Thoracic aorta (tissue), 2 donors: ENCODE measurements at regions not wholly inside any gene's neighbourhood (a gene's known extent, or its start where the extent isn't known, plus 50 kb on each side); places are given as distances from the start of the nearest gene placed in this dataset.

Experiments
- ATAC-seq: fragments of 150-250 bp; one replicate; pipeline ENCODE4 v1.8.0; 2017; ENCODE audit warnings: low read depth; ENCODE audit not compliant: insufficient number of reproducible peaks, low FRiP score
- DNase-seq: peaks from one replicate; pipeline ENCODE4 v3.0.0-alpha.2; 2020; ENCODE audit warnings: low spot score
- H3K27ac ChIP-seq, 2 donors: fragments of 200-600 bp; sonication (generic); 1 replicate in 1 of 2; 2 replicates in 1 of 2; pipeline ENCODE4 v1.5.1; 2016; ENCODE audit warnings: mild to moderate bottlenecking in 2 of 2, moderate library complexity in 2 of 2
- H3K27me3 ChIP-seq: fragments of 200-600 bp; sonication (generic); replicated peaks from 2 replicates; pipeline ENCODE4 v1.6.0; 2016; ENCODE audit warnings: mild to moderate bottlenecking; ENCODE audit not compliant: insufficient read depth
- H3K36me3 ChIP-seq: fragments of 200-600 bp; sonication (generic); one replicate; pipeline ENCODE4 v1.5.1; 2016
- H3K4me1 ChIP-seq, 2 donors: fragments of 200-600 bp; sonication (generic); 1 replicate in 1 of 2; 2 replicates in 1 of 2; pipeline versions ENCODE4 v1.5.1 to v1.6.0; 2016; ENCODE audit warnings: low read depth in 2 of 2, mild to moderate bottlenecking in 1 of 2; ENCODE audit not compliant: control insufficient read depth in 1 of 2
- H3K4me3 ChIP-seq: fragments of 200-600 bp; sonication (generic); 2 replicates; pipeline ENCODE4 v1.5.1; 2016; ENCODE audit warnings: mild to moderate bottlenecking
- H3K9me3 ChIP-seq: fragments of 200-600 bp; sonication (generic); 2 replicates; pipeline ENCODE4 v1.5.1; 2016
- TF ChIP-seq, protein P1 (sequence below): fragments of 200-600 bp; sonication (generic); IDR thresholded peaks from one replicate; pipeline ENCODE4 v1.5.1; 2019; ENCODE audit warnings: antibody characterized with exemption

DNA sequence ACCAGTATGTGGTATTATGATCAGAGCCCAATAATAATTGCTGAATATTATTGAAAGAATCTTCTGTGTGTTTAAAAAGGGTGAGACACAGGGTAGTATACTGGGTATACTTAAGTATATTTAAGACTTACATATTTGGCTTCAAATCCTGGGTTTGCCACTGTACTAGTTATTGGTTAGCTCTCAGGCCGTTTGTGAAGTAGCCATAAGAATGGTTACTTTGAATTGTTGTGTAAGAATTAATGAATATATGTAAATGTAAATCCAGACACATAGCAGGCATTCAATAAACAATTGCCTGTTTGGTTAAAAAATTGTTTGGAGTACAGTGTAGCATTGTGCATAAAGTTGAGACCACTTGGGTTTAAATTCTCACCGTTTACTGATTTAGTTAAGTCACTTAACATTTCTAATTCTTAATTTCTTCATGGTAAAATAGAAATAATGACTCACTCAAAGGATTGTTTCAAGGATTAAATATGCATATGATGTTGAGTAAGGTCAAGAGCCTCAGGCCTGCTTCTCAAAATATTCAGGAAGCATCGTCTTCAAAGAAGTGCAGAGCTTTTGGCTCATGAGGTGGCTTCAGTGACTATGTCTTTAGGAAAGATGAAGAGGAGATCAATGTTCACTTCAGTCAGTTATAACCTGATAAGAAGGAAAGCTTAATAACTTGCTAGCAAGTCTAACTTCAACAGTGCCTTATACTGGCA, 207.9 kb upstream of the NT5C1B start:
- no peak for DNase-seq
- Histone ChIP-seq H3K4me3 (no peak overlapping the region), H3K27me3 (no peaks in the 10 kb centered on the region), H3K4me1 (peaks cover 0 to 4% of the 10 kb centered on the region in 2 donors), H3K9me3 (no peaks in the 10 kb centered on the region), H3K27ac (no peak overlapping the region), H3K36me3 (no peaks in the 10 kb centered on the region)
- TF ChIP-seq, protein P1, sequence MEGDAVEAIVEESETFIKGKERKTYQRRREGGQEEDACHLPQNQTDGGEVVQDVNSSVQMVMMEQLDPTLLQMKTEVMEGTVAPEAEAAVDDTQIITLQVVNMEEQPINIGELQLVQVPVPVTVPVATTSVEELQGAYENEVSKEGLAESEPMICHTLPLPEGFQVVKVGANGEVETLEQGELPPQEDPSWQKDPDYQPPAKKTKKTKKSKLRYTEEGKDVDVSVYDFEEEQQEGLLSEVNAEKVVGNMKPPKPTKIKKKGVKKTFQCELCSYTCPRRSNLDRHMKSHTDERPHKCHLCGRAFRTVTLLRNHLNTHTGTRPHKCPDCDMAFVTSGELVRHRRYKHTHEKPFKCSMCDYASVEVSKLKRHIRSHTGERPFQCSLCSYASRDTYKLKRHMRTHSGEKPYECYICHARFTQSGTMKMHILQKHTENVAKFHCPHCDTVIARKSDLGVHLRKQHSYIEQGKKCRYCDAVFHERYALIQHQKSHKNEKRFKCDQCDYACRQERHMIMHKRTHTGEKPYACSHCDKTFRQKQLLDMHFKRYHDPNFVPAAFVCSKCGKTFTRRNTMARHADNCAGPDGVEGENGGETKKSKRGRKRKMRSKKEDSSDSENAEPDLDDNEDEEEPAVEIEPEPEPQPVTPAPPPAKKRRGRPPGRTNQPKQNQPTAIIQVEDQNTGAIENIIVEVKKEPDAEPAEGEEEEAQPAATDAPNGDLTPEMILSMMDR: no peak
- no peak for ATAC-seq

DNA sequence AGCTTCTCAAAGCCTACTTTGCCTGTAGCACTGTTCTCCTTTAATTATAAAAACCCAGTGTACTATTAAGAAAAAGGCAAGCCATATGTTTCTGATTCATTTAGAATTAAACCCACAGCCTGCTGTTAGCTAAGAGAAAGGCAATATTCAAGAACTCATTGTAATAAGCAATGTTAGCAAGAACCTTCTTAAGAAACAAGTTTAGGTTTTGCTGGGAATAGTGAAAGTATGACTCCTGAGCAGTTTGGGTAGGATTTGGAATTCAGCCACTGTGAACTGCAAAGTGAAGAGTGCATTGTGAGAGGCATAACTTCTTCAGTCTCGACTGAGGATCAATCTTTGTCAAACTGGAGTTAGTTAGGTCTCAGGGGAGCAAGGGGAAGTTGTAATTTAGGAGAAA, 206.5 kb upstream of the NT5C1B start:
- TF ChIP-seq, protein P1: no peak
- ATAC-seq (no peak), DNase-seq (no peak)
- Histone ChIP-seq H3K27me3 (no peaks in the 10 kb centered on the region), H3K9me3 (no peaks in the 10 kb centered on the region), H3K4me3 (no peak overlapping the region), H3K36me3 (no peaks in the 10 kb centered on the region), H3K4me1 (peaks cover 0 to 10% of the 10 kb centered on the region in 2 donors), H3K27ac (no peak overlapping the region)

DNA sequence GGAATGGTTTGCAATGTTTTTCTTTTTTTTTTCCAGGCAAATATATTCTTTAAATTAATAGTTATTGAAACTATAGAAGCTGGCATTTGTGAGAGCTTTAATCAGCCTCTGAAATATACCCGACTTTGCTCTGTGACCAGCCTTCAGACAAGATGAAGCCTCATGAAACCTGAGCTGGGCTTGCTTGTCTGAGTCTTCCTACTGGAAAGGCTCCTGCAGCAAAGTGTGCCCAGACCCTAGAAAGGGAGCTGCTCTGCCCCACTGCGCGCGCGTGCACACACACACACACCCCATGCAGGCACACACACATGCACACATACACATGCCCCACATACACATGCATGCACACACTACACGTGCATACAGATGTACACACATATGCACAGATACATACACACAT, 203.3 kb upstream of the NT5C1B start:
- DNase-seq (no peak), ATAC-seq (no peak)
- no peaks in the 10 kb centered on the region for H3K27me3 ChIP-seq
- H3K36me3 ChIP-seq: no peaks in the 10 kb centered on the region
- H3K4me1 ChIP-seq: peaks cover 0 to 10% of the 10 kb centered on the region in 2 donors
- TF ChIP-seq, protein P1: no peak
- H3K9me3 ChIP-seq: no peaks in the 10 kb centered on the region
- H3K27ac ChIP-seq: no peak overlapping the region
- H3K4me3 ChIP-seq: no peak overlapping the region

DNA sequence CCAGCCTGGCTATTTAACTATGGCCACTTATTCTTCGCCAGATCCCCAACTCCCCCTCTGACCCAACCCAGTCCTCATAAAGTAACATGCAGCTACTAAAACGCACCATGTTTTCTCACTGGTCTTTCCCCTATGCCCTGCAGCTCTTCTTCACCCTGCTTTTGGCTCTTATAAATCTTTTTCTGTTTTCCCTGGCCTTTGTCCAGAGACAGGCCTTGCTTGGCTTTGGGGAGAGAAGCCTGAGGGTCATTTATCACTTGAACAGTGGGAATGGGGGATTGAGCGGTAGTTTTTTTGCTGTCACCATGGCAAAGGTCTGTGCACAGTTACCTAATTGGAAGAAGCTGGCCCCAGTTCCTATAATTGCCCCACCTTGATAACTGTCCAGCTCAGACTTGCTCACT, 202.9 kb upstream of the NT5C1B start:
- DNase-seq: no peak
- ATAC-seq: no peak
- Histone ChIP-seq H3K27ac (no peak overlapping the region), H3K36me3 (no peaks in the 10 kb centered on the region), H3K4me3 (no peak overlapping the region), H3K9me3 (no peaks in the 10 kb centered on the region), H3K4me1 (peaks cover 0 to 10% of the 10 kb centered on the region in 2 donors), H3K27me3 (no peaks in the 10 kb centered on the region)
- TF ChIP-seq, protein P1: no peak

DNA sequence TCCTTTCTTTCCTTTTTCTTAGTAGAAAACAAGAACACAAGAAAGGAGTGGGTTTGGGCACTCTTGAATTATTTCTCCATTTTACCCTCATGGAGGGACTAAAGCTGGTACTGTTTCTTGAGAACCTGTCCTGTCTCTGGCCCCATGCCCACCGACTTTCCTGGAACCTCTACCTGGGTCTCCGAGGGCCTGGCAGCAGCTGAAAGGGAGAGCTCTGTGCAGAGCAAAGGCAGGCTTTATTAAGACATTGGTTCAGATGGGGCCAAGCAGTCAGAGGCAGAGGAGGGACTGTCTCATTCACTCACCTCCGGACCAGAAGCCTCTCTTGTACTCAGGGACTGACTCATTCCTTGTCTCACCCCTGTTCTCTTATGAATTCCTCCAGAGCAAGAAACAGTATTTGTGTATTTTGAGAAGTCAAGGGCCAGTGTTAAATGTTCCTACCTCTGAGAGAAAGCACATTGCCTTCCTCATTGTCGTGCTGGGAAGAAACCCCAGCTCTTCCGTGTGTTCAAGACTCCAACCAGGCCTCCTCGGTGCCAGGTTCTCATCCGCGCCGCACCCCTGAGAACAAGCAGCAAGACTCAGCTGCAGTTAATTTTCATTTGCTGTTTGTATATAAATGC, 201.9 kb upstream of the NT5C1B start:
- ATAC-seq (no peak), DNase-seq (no peak)
- Histone ChIP-seq H3K36me3 (no peaks in the 10 kb centered on the region), H3K27me3 (no peaks in the 10 kb centered on the region), H3K9me3 (no peaks in the 10 kb centered on the region), H3K4me3 (no peak overlapping the region), H3K4me1 (peaks cover 0 to 10% of the 10 kb centered on the region in 2 donors), H3K27ac (no peak overlapping the region)
- TF ChIP-seq, protein P1: no peak
